Kasumi-1 (cell line): ENCODE measurements at regions not wholly inside any gene's neighbourhood (a gene's known extent, or its start where the extent isn't known, plus 50 kb on each side); places are given as distances from the start of the nearest gene placed in this dataset.

Experiments
- DNase-seq, 2 experiments: peaks; one replicate each; lab custom pipeline; 2025; lab: John Stamatoyannopoulos, UW

DNA sequence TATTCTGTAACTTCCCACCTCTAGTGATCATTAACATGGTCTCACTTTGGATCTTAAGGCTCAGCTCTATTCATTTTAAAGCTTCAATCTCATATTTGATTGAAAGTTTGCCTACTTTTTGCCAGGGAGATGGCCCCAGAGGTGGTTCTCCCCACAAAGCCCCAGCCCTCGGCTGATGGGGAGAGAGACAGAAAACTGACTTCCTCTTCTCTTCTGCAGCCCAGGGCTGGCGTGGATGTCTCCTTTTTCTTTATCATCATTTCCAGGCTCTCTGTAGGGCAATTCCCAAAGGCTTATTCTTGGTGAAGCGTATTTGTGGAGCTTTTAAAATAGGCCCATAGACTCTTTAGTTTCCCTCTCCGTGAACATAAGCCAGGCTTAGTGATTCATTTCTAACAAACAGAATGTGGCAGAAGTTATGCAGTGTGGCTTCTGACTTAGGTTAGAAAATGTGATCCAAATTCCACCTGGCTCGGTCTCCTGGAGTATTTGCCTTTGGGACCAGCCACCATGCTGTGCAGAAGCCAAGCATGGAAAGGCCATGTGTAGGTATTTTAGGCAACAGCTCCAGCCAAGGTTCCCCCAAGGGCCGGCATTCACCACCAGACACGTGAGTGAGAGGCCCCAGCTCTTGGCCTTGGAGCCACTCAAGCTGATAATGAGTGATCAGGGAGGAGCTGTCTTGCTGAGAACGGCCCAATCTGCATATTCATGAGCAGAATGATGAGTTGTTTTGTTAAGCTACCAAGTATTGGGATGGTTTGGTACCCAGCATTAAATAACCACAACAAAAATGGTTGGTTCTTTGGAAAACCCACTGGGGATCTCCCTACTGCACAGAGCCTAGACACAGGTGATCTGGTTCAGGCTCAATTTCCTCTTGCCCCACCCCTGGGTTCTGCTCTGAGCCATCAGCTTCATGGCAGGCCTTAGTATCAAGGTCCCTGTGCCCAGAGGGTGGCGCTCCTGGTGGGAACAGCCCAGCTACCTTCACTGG is 353.2 kb upstream of the PROK2 start:
- DNase-seq = peak in 1 of 2 experiments; percentile 4

DNA sequence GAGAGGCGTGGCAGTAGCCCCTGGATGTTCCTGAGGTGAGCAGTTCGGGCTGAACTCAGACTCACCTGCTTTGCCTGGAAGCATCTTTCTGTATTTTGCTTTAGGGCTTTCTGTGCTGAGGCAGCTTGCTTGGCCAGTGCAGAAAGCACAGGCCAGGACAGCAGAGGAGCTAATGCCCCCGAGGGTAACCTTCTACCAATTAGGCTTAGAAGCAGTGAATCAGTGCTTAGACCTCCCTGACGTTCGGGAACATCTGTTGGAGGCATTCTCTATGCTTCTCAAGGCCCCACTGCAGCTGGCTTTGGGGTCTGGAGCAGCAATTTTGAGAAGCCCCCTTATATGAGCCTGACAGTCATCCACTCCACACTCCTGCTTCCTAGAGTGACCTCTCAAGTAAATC is 350.7 kb upstream of the PROK2 start:
- no peak for DNase-seq

DNA sequence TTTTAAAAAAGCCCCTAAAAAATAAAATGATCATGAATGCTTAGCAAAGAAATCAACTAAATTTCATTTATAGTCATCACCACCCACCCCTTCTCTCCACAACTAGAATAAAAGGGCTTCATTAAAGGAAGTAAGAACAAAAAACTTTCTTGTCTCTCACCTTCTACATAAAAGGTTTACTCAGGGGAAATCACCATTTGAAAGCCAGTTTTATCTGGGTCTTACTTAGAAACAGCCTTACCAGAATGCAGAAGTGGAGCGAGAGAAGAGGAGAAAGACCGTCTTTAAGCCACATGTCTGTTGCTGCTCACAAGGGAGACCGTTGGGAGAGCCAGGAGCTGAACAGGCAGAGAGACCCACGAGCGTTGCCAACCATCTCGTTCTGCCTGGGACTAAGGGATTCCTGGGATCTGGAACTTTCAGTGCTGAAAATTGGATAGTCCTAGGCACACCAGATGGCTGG is 350.1 kb upstream of the PROK2 start:
- no peak for DNase-seq

DNA sequence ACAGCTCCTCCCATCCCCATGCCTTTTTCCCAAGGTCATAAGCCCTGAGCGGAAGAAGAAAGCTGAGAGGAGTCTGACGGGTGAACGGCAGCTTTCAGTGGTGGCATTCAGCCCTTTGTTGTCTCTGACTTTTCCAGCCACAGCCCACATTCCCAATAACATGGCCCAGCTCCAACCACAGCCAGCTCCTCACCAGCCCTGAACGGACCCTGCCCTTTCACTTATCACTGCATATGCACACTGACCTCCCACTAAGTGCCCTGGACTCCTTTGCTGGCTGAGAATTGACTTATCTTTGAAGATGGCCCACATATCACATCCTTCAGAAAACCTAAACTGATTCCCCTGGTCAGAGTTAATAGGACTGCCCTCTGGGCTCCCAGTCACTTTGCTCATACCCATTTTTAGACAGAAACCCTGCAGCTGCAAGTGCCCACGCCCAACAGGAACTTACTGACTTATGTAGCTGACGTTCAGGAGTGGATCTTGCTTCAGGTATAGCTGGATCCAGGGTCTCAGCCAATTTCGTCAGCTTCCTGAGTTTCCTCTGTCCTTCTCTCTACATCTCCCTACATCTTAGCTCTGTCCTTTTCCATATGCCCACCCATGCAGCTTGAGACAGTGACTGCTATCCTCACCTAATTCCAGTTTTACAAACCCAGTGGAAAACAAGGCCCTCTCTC is 348.5 kb upstream of the PROK2 start:
- DNase-seq = no peak

DNA sequence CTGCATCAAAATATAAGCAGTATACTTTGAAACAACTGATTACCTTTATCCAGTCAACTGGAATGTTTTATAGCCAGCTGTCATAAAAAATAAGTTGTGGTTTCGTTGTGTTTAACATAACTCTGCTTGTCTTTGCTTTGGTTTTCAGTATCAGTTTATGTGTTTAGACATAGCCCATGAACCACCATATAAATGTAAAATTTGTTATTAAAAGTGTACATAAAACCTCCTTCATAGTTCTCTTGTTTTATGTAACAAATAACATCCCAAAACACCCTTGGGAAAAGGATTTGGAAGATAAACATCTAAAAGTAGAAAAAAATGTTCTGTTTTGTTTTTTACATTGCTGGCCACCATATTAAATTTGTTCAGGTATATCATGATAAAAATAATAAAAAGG is 347.0 kb upstream of the PROK2 start:
- DNase-seq = no peak

DNA sequence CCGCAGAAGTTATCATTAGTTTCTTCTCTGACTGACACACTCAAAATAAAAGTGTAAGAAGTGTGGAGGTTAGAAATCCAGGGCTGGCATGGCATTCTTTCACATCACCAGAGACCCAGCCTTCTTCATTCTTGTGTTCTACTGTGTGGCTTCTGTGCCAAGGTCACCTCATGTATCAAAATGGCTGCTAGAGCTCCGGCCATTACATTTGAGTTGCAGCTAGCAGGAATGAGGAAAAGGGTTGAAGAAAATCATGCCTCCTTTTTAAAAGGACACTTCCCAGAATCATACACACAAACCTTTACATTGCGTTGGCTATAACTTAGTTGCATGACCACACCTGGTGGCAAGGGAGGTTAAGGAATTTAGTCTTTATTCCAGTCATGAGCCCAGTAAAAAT is 345.6 kb upstream of the PROK2 start:
- DNase-seq = no peak

DNA sequence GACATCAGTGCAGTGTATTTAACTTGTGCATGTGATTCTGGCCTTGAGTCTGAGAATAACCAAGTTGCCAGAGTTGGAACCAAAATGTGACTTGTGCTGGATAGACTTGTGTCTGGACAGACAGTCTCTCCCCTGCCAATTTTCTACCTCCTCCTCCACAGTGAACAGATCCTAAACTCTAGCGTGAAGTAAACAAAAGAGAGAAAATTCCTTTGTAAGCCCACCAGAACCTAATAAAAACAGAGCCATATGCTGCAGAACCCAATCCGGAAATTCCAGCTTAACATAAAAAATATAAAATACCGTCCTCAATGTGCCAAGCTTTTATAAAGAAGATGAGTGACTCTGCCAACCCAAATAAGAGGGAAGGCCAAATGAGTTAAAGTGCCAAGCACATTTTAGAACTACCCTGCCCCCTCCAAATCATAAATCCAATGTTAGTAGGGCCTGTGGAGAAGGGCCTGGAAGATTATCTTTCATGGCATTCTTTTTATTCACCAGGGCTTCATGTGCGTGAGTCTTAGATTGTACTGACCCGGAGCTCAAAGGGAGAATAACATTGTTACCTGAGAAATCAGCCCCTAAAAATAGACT is 344.6 kb upstream of the PROK2 start:
- no peak for DNase-seq

DNA sequence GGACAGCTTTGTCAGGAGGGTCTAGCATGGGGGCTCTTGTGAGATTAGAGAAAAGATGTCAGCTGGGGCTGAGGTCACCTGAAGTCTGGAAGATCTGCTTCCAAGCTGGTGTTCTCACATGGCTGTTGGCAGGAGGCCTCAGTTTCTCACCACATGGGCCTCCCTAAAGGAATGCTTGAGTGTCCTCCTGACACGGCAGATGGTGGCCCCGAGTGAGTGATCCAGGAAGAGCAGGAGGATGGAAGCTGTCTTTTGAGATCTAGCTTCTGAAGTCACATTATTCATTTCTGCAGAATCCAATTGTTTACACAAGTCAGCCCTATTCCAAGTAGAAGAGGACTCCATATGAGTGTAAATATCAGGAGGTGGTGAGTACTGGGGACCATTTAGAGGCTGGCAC is 344.0 kb upstream of the PROK2 start:
- DNase-seq = no peak

DNA sequence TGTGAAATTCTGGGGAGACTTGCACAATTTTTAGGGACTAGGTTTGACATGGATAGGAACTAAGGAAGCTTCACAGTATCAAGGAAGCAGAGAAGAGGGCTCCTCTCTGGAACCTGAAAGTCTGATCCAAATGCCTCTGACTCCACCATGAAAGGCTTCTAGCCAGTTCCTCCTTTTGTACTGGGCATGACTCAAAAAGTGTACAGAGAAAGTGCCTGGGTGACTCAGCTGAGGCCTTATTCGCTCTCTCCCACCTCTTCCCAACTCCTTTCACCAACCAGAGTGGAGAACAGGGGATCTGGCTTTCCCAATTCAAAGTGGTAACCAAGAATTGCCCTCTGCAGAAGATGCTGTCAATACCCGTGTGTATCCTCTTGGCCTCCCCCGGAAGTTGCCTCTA is 342.9 kb upstream of the PROK2 start:
- DNase-seq = peak; percentile 38 to 41

DNA sequence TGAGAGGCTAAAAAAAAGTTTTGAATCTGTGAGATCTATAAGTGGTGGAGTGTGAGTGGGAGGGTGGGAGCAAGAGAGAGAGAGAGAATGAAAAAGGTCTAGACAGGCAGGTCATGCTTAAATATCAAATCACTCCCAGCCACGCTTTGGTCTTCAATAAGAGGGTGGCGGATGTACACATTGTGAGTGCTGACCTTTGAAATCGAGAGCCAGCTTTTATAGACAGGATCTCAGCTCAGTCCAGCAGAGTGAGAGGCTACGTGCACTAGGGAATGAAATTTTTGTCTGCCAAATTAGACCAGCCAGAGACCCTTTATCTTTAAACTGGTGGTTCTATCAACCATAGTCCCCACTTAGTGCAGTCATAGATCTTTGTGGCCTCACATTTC is 342.3 kb upstream of the PROK2 start:
- DNase-seq = no peak

DNA sequence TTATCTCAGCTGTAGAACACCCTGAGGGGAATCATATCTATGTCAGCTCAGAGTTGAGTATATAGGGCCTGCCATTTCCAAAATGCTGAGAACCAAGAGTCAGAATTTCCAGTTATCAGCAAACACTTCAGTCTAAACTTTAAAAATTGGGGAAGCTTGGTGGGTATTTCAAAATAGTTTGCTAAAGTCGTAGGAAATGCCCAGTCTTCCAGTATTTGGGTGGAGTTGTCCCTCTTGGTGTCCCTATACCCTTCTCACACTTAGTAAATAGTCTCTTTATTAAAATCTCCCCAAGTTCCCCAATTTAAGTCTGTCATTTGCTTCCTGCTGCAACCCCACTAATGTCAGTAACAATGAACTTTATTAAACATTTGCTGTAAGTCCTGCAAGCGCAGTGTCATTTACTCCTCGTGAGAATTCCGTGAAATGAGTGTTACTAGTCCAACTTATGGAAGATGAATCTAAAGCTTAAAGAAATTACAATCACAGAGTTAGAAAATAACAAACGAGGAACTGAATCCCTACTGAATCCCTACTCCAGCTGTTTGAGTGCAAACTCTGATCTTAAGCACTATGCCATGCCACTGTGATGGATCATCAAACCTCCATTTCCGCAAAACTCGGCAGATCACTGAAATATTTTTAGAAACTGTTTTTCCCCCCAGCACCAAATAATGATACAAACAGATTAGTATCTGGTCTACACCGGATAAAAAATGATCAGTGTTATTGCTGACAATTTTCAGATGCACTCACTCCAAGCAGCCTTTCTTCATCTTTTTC is 341.7 kb upstream of the PROK2 start:
- DNase-seq = no peak

DNA sequence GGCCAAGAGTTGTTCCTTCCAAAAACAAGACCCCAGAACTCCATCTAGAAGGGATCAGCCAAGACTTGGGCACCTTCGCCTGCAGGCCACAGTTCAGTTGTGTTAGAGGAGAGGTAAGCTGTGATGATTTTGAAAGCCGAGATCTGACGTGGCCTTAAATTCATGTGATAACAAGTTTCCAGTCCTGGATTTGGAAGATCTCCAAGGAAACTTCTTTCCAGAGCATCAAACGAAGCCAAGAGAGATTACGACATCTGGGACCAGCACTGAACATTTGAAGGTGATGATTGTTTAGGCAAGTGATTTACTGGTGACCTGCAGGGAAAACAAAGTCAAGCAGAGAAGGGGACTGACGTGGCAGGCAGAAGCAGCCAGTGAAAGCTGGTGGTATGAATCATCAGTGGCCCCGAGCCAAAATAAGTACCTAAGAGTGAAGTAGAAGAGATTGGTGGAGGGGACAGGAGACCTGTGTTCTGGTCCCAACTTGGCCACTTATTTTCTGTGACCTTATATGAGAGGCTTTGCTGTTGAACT is 339.0 kb upstream of the PROK2 start:
- DNase-seq = no peak

DNA sequence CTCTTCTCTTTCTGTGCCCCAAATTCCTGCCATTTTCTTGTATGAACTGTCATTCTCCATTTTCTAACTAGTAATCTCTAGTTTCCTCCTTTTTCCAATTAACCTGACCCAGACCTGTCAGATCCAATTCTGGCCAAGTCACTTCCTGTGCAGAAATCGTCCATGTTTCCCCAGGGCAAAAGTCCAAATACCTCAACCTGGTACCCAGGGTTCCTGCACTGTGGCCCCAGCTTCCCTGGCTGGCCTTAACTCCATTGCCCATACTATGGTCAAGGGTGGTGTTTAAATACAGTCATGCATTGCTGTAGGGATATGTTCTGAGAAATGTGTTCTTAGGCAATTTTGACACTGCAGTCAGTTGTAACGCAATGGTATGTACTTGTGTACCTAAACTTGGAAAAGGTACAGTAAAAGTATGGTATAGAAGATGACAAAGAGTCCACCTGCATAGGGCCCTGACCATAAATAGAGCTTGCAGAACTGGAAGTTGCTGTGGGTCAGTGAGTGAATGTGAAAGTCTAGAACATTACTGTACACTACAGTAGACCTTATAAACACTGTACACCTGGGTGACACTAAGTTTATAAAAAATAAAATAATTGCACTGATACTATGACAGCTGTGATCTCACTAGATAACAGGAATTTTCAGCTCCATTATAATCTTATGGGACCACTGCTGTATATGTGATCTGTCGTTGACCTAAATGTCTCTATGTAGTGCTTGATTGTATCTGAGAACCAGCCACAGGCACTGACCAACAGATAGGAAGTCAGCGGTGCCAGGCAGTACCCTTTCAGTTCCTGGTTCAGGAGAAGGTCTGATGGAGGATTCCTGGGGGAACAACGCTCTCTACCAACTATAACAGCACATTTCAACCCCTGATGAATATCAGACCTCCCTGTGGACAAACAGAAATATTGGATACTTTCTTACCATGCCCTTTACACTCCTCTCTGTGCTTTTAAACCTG is 336.1 kb upstream of the PROK2 start:
- DNase-seq = no peak

DNA sequence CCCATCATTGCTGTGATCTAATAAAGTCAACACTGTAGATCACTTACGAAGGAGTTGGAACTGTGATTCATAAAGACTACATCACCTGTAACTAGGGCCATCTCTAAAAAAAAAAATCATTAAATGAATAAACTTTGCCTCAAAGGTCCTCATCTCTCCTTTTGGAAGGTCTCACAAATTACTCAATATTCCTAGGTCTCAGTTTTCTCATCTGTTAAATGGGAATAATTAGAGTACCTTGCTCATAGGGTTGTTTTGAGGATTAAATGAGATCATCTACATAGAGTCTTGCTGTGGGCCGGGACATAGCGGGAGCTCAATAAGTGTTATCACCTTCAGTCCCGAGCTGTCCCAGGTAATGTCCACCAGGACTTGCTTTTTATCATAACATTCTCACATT is 335.1 kb upstream of the PROK2 start:
- DNase-seq = no peak

DNA sequence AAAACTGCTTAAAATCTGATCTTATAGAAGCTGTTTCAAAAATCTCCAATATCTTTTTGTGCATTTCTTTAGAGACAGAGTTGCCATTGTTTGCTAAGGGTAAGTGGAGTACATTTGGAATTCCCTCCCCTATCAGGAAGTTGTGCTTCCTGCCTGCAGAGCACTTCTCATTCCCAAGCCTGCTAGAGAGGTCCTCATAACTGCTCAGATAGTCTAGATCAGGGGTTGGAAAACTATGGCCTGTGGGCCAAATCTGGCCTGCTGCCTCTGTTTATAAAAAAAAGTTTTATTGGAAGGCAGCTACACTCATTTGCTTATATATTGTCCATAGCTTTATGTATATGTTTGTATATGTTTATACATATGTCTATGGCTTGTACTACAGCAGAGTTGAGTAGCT is 333.7 kb upstream of the PROK2 start:
- DNase-seq = no peak

DNA sequence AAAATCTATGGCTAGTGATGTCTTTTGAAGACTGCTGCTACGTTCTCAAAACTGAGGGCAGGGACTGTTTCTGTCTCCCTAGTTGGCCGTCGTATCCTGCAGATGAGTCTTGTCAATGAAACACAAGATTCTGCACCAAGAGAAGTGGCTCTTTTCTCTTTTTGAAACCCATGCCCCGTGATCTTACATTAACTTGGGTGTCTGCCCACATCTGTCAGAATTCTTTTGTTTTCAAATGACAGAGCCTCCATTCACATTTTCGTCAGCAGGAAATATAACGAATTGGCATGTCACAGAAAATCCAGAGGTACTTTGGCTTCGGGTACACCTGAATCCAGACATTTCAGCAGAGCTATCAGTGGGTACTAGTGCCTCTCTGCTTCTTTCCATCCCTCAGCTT is 331.3 kb upstream of the PROK2 start:
- no peak for DNase-seq

DNA sequence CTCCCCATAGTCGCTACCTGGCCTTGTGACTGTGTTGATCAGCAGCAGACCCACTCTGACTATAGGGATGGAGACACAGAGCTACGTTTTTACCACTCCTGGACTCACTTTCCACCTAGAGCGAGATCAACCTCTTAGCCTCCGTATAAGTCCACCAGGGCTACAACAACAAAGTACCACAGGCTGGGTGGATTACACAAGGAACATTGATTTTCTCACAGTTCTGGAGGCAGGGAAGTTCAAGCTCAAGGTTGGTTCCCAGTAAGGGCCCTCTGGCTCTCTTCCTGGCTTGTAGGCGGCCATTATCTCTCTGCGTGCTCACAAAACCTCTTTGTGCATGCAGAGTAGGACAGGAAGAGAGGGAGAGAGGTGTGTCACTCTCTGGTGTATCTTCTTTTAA is 330.4 kb upstream of the PROK2 start:
- DNase-seq = no peak

DNA sequence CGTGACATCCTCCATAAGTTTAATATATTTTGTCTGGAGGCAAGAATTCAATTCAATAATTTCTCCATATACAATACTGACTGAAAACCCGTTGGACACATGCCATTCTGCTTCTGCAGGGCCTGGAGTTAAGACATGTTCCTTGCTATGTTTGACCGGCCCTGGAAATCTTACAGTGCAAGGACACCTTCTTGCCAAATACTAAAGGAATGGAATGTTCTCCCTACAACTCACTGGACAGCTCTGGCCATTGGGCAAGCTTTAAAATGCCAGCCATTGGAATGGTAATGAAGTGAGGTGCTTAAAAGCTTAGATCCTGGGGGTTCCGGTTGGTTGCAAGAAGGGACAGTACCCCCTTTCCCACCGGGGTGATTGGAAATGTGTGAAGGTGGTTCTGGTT is 329.8 kb upstream of the PROK2 start:
- DNase-seq = no peak

DNA sequence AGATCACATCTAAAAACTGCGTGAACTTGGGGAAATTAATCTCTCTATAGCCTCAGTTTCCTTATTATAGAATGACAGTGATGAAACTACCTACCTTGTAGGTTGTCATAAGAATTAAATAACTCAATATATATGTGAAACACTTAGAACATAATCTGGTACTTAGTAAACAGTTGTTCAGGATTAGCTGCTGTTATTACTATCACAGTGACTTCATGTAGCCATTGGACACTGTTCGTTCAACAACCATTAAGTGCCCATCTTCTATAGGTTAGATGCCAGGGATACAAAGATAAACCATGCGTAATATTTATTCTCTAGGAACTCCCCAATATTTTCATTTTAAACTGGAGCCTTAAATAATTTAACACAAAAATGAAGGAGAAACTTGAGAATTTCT is 329.0 kb upstream of the PROK2 start:
- no peak for DNase-seq

DNA sequence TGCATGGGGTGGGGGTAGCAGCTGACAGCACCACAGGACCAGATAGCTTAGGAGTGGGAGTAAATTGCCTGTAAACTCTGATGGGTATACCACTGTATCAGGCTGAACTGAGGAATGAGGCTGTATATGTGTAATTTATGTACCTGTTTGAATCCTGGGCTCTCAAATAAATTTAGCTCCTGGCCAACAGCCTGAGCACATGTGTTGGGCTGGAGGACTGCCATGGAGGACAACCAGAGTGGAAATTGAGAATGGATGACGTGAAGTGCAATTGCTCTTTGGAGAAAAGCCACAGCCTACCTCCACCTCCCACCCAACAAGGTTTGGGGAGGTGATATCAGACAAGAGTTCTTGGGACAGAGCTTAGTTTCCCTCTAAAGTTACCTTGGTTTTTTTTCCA is 328.6 kb upstream of the PROK2 start:
- no peak for DNase-seq

DNA sequence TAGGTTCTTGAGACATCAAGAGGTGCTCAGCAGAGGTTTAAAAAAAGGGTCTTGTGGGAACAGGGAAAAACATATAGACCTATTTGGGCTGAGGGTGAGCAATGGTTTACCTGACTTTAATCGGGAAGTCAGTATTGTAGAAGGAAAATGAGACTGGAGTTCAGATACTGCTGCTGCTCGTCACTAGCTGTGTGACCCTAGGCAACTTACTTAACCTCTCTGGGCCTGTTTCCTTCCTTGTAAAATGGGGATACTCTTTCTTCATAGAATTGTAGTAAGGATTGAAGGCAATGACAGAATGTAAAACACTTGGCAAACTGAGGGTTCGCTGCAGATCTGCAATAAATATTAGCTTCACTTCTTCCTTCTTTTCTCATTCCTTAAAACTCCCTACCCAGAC is 327.5 kb upstream of the PROK2 start:
- no peak for DNase-seq
